Heart left ventricle (tissue), 16 donors: ENCODE measurements at regions not wholly inside any gene's neighbourhood (a gene's known extent, or its start where the extent isn't known, plus 50 kb on each side); places are given as distances from the start of the nearest gene placed in this dataset.
A peak's percentile ranks its signal among the peaks of the same experiment; 100 is the strongest.

ENCODE experiments used
- ATAC-seq, 4 donors: fragments of 200-7000 bp; cut with Tn5 transposase; one replicate each; pipeline ENCODE4 v1.9.1; 2020 to 2022; ENCODE audit warnings: moderate library complexity in 4 of 4, mild to moderate bottlenecking in 3 of 4, moderate number of reproducible peaks in 1 of 4
- DNase-seq, 5 donors: peaks; one replicate each; pipeline ENCODE4 v3.0.0-alpha.2; 2020
- H3K27ac ChIP-seq, 12 donors: fragments of 200-600 bp; sonication (generic) in 4 of 12; one replicate each; pipeline versions ENCODE4 v1.5.0 to v1.8.0; 2016 to 2022; ENCODE audit warnings: mild to moderate bottlenecking in 2 of 12
- H3K27me3 ChIP-seq, 9 donors: fragments of 200-600 bp; sonication (generic) in 2 of 9; one replicate each; pipeline versions ENCODE4 v1.5.1 to v1.8.0; 2016 to 2022; ENCODE audit warnings: mild to moderate bottlenecking in 3 of 9
- H3K36me3 ChIP-seq, 9 donors: fragments of 200-600 bp; sonication (generic) in 2 of 9; one replicate each; pipeline versions ENCODE4 v1.5.0 to v1.8.0; 2018 to 2022; ENCODE audit warnings: mild to moderate bottlenecking in 2 of 9
- H3K4me1 ChIP-seq, 12 donors: fragments of 200-600 bp; sonication (generic) in 4 of 12; one replicate each; pipeline versions ENCODE4 v1.5.0 to v1.8.0; 2016 to 2022; ENCODE audit warnings: mild to moderate bottlenecking in 3 of 12
- H3K4me3 ChIP-seq, 12 donors: fragments of 200-600 bp; sonication (generic) in 4 of 12; one replicate each; pipeline versions ENCODE4 v1.5.0 to v1.8.0; 2017 to 2022; ENCODE audit warnings: mild to moderate bottlenecking in 9 of 12, moderate library complexity in 4 of 12
- H3K9me3 ChIP-seq, 12 donors: fragments of 200-600 bp; sonication (generic) in 4 of 12; one replicate each; pipeline versions ENCODE4 v1.5.0 to v1.8.0; 2016 to 2022; ENCODE audit warnings: mild to moderate bottlenecking in 1 of 12
- CTCF ChIP-seq, 12 donors: fragments of 200-600 bp; sonication (generic) in 4 of 12; IDR thresholded peaks; one replicate each; pipeline versions ENCODE4 v1.5.0 to v1.8.0; 2018 to 2022; ENCODE audit warnings: antibody characterized with exemption in 12 of 12, mild to moderate bottlenecking in 5 of 12
- POLR2A ChIP-seq, 2 donors: fragments of 450-650 bp; IDR thresholded peaks; one replicate each; pipeline ENCODE4 v1.6.1; 2017; ENCODE audit warnings: antibody characterized with exemption in 2 of 2, mild to moderate bottlenecking in 2 of 2, moderate library complexity in 2 of 2
- WGBS, 4 donors: extraction: QIAGEN DNeasy Blood & Tissue Kit in 2 of 4; methylation state at CpG; one replicate each; pipeline versions ENCODE4 v1.1.5 to v1.1.7; 2013 to 2018; 5-methylcytosine and 5-hydroxymethylcytosine counted together
- intact Hi-C, 10 donors: fragments of 100-400 bp; cut with DNase I; formaldehyde crosslinking; loops; one replicate each; pipeline versions ENCODE4 v1.11.1 to v1.14.2; 2022
- donor health status: ischemic (EF 13 %, LVEDD 7.1; RV severe dilation, severe dysfunction).
- donor health status: healthy with polysubstance abuse.
- donor health status: DM: no; HTN: yes; CAD: no.
- donor health status: DM: no; HTN: no; CAD: no.
- donor health status: ischemic (EF 25% LVEDD 6.9; RV normal size, moderate dysfunction).
- donor health status: ischemic (EF 25% LVEDD 5.7; RV mildly dilated, moderate dysfunction).
- donor health status: healthy.
- donor health status: DM: yes; HTN: yes; CAD: no.
- donor health status: ischemic (EF 35%, LVEDD 5.7; RV mildly dilated, moderate dysfunction).
- donor health status: nonischemic (EF 11% LVEDD 7.7; RV severe dilation, severe dysfunction).
- donor health status: DM: yes; HTN: yes; CAD: no.
- donor health status: PGD.
- donor health status: ischemic (EF 29% LVEDD 5.4; RV normal size, mild dysfunction).
- donor health status: nonischemic (EF 23%, LVEDD 6.1; RV moderate dilation, normal function).

GRCh38 chr18:44543387-44543786 is 137.3 kb upstream of the SETBP1 start:
- intact Hi-C loops, result no loop called here
- DNase-seq, result no peak
- no peaks in the 10 kb centered on the region for H3K36me3 ChIP-seq
- TF ChIP-seq CTCF (IDR thresholded peaks at IDR 0.05) (no peak), POLR2A (IDR thresholded peaks at IDR 0.05) (no peak)
- ATAC-seq, result no peak
- no peaks in the 10 kb centered on the region for H3K9me3 ChIP-seq
- no peak overlapping the region for H3K4me3 ChIP-seq
- H3K4me1 ChIP-seq, result peaks cover 0 to 8% (median 0%) of the 10 kb centered on the region in 12 donors
- WGBS, 4 donors, result 94 to 97% (median 95%) methylated on average over 2 of the region's 2 CpGs
- H3K27ac ChIP-seq, result no peak overlapping the region
- H3K27me3 ChIP-seq, result no peaks in the 10 kb centered on the region

- H3K4me1 ChIP-seq, result peaks cover 0 to 20% (median 0%) of the 10 kb centered on the region in 12 donors
- H3K27ac ChIP-seq, result no peak overlapping the region
- H3K36me3 ChIP-seq, result no peaks in the 10 kb centered on the region
- 89 to 97% (median 95%) methylated on average over 2 of the region's 2 CpGs for WGBS, 4 donors
- H3K4me3 ChIP-seq, result no peak overlapping the region
- no peaks in the 10 kb centered on the region for H3K9me3 ChIP-seq
- TF ChIP-seq CTCF (IDR thresholded peaks at IDR 0.05) (no peak), POLR2A (IDR thresholded peaks at IDR 0.05) (no peak)
- intact Hi-C loops, result no loop called here
- no peak for DNase-seq
- ATAC-seq, result no peak
- no peaks in the 10 kb centered on the region for H3K27me3 ChIP-seq
Measured at GRCh38 chr18:44545359-44545985, 135.2 kb upstream of the SETBP1 start.

- no peak for ATAC-seq
- Histone ChIP-seq H3K9me3 (no peaks in the 10 kb centered on the region), H3K4me1 (peaks cover 0 to 20% (median 0%) of the 10 kb centered on the region in 12 donors), H3K4me3 (no peak overlapping the region), H3K27me3 (no peaks in the 10 kb centered on the region), H3K27ac (no peak overlapping the region), H3K36me3 (no peaks in the 10 kb centered on the region)
- TF ChIP-seq CTCF (IDR thresholded peaks at IDR 0.05) (no peak), POLR2A (IDR thresholded peaks at IDR 0.05) (no peak)
- 61 to 91% (median 72%) methylated on average over 3 of the region's 3 CpGs for WGBS, 4 donors
- DNase-seq, result no peak
- intact Hi-C loops, result no loop called here
Measured at GRCh38 chr18:44546954-44547353, 133.7 kb upstream of the SETBP1 start.

GRCh38 chr18:44548291-44549221 is 132.1 kb upstream of the SETBP1 start:
- Histone ChIP-seq H3K9me3 (no peaks in the 10 kb centered on the region), H3K27me3 (no peaks in the 10 kb centered on the region), H3K36me3 (no peaks in the 10 kb centered on the region), H3K4me1 (peaks cover 0 to 20% (median 0%) of the 10 kb centered on the region in 12 donors), H3K4me3 (no peak overlapping the region), H3K27ac (peak overlapping the region in 5 of 12 donors; percentile 36 to 72 (median 58))
- 52 to 66% (median 54%) methylated on average over 7 of the region's 7 CpGs for WGBS, 4 donors
- TF ChIP-seq POLR2A (IDR thresholded peaks at IDR 0.05), result no peak
- no peak for TF ChIP-seq CTCF (IDR thresholded peaks at IDR 0.05)
- intact Hi-C loops, result no loop called here
- ATAC-seq (peak; percentile 32 to 85 (median 68)), DNase-seq (peak in 1 of 5 donors; percentile 30)
